Lung microvascular endothelial cell (primary cell): ENCODE measurements at regions not wholly inside any gene's neighbourhood (a gene's known extent, or its start where the extent isn't known, plus 50 kb on each side); places are given as distances from the start of the nearest gene placed in this dataset.
"Not testable (repeated sequence)": the region's sequence is repeated elsewhere in the genome, so short reads cannot be mapped to it uniquely, and the experiment has no call there.

Experiments used
- DNase-seq, 2 donors: peaks; one replicate each; pipeline versions ENCODE4 v3.0.0 to v3.0.0-alpha.2; 2010; ENCODE audit warnings: low read depth in 2 of 2

GRCh38 chr7:103244865-103245264, 52.4 kb upstream of the PMPCB start:
- not testable (repeated sequence) for DNase-seq

GRCh38 chr7:103240806-103241205, 56.4 kb upstream of the PMPCB start:
- DNase-seq: no peak

- DNase-seq: not testable (repeated sequence)
Observed at GRCh38 chr7:103235824-103236223, 61.4 kb upstream of the PMPCB start.

GRCh38 chr7:103234877-103235276, 62.4 kb upstream of the PMPCB start:
- DNase-seq: not testable (repeated sequence)

GRCh38 chr7:103227787-103228186, 69.4 kb upstream of the PMPCB start:
- not testable (repeated sequence) for DNase-seq

GRCh38 chr7:103225798-103226197, 71.4 kb upstream of the PMPCB start:
- DNase-seq: not testable (repeated sequence)

GRCh38 chr7:103223065-103223464, 74.2 kb upstream of the NAPEPLD start:
- not testable (repeated sequence) for DNase-seq

- not testable (repeated sequence) for DNase-seq
Observed at GRCh38 chr7:103211049-103211448, 62.1 kb upstream of the NAPEPLD start.

- DNase-seq: peak in 1 of 2 donors; percentile 0
Observed at GRCh38 chr7:103199191-103199590, 50.3 kb upstream of the NAPEPLD start.
